Stimulated activated naive CD4-positive, alpha-beta T cell (primary cell): ENCODE measurements at regions not wholly inside any gene's neighbourhood (a gene's known extent, or its start where the extent isn't known, plus 50 kb on each side); places are given as distances from the start of the nearest gene placed in this dataset.
"Not testable (repeated sequence)": the region's sequence is repeated elsewhere in the genome, so short reads cannot be mapped to it uniquely, and the experiment has no call there.

Experiments used
- DNase-seq, 6 experiments: peaks; one replicate each; lab custom pipeline; 2025; lab: John Stamatoyannopoulos, UW

GRCh38 chr4:186775902-186776301 is 52.2 kb upstream of the FAT1 start:
- DNase-seq = no peak

DNA sequence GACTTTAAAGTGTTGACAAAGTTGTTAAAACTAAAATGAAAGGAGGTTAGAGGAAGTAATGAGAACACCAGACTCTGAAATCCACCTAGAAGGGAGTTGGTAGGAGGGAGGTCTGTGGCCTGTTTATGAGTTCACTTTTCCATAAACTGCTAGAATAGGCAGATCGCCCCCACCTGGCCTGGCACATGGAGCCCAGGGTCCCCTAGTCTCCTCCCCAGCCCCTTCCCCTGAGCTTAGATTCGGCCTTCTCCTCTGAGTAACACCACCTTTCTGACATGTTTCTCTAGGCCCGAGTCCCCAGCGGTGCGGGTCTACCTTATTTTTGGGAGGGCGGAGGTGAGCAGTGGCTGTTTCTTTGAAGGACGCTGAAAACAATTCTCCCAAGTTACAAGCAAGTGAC is 54.5 kb upstream of the FAT1 start:
- no peak for DNase-seq

GRCh38 chr4:186780291-186781031 is 56.8 kb upstream of the FAT1 start:
- no peak for DNase-seq

- DNase-seq = no peak
Observed at GRCh38 chr4:186781032-186781917, 57.6 kb upstream of the FAT1 start.

DNA sequence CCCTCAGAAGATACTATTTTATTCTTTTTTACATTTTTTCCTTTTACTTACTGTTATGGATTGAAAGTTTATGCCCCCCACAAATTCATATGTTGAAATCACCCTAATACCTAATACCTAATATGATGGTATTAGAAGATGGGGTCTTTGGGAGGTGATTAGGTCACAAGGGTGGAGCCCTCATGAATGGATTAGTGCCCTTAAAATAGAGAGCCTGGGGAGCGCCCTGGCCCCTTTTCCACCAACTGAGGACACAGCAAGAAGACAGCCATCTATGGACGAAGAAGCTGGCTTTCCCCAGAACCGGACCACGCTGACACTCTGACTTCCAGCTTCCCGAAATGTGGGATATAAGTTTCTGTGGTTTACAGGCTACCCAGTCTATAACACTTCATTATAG is 58.6 kb upstream of the FAT1 start:
- DNase-seq = no peak

- no peak for DNase-seq
Observed at GRCh38 chr4:186787536-186787935, 63.9 kb upstream of the FAT1 start.

DNA sequence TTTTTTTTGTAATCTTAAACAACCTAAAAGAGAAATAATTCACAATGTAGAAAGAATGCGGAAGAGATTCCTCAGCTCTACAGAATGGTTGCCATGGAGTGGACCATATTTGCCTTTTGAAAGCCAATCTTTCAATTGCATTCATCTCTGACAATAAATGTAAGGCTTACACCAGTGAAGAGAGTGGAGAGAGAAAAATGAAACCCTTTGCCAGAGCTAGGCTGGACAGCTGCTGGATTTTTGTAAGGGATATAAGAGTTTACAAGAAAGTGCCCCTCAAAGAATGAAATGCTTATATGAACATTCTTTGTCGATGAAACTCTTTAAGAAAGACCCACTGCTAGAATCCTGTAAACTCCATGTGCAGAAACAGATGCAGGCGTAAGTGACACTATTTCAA is 66.0 kb upstream of the FAT1 start:
- DNase-seq = no peak

DNA sequence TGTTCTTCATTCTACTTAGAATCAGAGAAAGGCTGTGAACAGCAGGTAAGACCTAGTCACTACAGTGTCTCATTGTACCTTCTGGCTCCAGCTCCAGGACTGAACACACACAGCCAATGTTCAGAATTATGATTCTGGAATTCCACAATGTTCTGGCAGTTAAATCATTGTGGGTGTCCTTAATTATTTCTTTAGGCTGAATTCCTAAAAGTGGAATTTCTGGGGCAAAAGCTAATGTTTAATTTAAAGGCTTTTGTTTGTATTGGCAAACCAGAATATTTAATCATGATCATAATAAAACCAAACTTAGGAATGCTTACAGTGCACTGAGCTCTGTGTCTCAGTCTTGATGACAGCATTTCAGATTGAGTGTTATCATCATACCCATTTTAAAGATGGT is 67.0 kb upstream of the FAT1 start:
- no peak for DNase-seq

GRCh38 chr4:186792728-186793366 is 69.2 kb upstream of the FAT1 start:
- DNase-seq = no peak

GRCh38 chr4:186798951-186799659 is 75.4 kb upstream of the FAT1 start:
- no peak for DNase-seq

DNA sequence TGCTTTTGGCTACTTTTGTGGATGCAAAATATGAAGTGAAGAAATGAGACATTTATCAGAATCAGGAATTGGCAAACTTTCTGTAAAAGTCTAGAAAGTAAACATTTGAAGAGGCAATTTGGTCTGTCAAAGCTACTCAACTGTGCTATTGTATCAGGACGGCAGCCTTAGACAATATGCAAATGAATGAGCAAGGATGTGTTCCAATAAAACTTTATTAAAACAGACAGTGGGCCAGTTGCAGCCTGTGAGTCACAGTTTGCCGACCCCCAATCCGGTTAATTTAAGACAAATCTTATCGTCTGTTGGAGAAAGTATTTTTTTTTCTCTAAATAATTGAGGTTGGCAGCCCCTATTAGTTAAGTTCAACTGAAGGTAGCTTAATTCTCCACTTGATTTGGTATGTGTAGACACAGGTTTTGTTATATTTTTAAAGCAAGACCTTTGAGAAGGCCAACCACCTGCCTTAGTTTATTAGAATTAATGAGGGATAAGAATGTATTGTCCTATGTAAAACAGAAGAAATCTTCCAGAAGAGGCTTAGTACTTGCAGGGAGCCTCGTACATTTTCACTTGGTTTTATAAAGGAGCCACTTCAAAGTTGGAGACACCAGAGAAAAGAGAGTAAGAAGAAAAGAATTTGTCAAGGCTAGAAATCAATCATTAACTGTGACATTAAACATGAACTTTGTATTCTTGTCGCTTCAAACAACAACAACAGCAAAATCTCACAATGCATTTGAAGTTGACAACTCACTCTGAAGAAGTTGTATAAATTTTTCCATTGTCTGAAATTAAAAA is 81.6 kb upstream of the FAT1 start:
- no peak for DNase-seq

DNA sequence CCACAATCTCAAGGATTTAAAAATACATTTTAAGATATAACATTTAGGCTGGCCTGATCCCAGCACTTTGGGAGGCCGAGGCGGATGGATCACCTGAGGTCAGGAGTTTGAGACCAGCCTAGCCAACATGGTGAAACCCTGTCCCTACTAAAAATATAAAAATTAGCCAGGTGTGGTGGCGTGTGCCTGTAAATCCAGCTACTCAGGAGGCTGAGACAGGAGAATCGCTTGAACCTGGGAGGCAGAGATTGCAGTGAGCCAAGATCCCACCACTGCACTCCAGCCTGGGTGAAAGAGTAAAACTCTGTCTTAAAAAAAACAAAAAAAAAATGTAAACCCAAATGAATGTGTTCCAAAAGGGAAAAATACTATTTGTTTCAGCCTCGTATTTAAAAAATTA is 82.3 kb upstream of the FAT1 start:
- DNase-seq = not testable (repeated sequence)

DNA sequence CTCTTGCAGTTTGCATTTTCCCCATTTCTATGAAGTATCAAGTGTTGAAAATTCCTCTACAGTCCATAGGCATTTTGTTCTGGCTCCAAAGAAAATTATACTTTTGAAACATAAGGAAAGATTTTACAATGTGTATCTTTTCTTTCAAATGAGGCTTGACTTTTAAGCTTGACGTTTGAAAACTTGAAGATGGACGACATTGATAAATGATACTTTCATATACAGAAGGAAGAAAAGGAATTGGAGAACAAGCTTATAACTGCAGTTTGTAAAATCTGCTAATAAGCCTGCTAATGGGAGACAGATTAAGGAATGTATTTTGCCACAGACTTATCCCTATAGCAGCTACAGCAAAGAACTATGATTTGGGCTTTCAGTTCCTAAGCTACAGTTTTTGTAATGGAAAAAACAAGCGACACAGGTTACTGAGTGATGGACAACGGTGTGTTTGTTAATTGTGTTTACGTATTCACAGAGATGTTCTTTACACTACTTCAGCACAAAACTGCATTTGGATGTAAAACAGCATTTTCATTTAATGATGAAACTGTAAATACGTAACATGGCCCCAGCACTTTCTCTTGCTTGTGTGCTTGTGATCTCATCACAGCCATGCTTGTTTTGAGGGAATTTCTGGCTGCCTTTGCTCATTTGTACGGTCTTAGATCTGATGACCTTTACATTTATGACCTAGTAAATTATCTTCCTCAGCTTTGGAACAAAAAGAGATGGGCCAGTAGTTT is 83.2 kb upstream of the FAT1 start:
- no peak for DNase-seq

- no peak for DNase-seq
Observed at GRCh38 chr4:186807808-186808629, 84.4 kb upstream of the FAT1 start.

GRCh38 chr4:186808630-186809018 is 85.0 kb upstream of the FAT1 start:
- no peak for DNase-seq

- no peak for DNase-seq
Observed at GRCh38 chr4:186809070-186809469, 85.4 kb upstream of the FAT1 start.

- no peak for DNase-seq
Observed at GRCh38 chr4:186810613-186811150, 87.0 kb upstream of the FAT1 start.

DNA sequence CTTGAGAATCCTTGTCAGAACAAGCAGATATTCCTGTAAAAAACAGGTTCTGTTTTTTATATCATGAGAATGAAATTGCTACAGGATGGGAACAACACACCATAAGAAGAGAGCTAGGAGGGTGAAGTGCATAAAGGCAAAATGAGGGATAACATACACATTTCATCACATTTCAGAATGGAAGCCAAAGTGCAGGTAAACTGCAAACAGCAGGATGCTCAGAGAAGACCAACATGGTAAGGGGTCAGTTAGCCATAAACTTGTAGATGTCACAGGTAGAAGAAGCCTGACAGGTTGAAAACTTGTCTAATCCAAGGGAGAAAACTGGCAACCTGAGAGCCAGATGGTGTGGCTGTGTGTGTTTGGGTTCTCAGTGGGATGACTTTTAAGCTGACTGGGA is 88.9 kb upstream of the FAT1 start:
- DNase-seq = no peak

- no peak for DNase-seq
Observed at GRCh38 chr4:186813377-186814068, 89.9 kb upstream of the FAT1 start.
